GM23338 (cell line): ENCODE measurements at regions not wholly inside any gene's neighbourhood (a gene's known extent, or its start where the extent isn't known, plus 50 kb on each side); places are given as distances from the start of the nearest gene placed in this dataset.

Experiments used
- ATAC-seq: fragments of 200-7000 bp; cut with Tn5 transposase; 3 replicates; pipeline ENCODE4 v1.9.1; 2020
- DNase-seq: peaks from one replicate; pipeline ENCODE4 v3.0.0-alpha.2; 2015; ENCODE audit warnings: low spot score
- H2AFZ ChIP-seq: fragments of 200-600 bp; sonication (generic); 2 replicates; pipeline ENCODE4 v1.8.0; 2016; ENCODE audit warnings: antibody characterized with exemption, mild to moderate bottlenecking, moderate library complexity
- H3F3A ChIP-seq: fragments of 200-600 bp; sonication (generic); replicated peaks from 2 replicates; pipeline ENCODE4 v1.8.0; 2017; ENCODE audit warnings: antibody characterized with exemption, mixed run types, low read depth
- H3K27ac ChIP-seq: fragments of 200-600 bp; sonication (generic); 2 replicates; pipeline ENCODE4 v1.6.1; 2016; ENCODE audit warnings: low read depth
- H3K27me3 ChIP-seq: fragments of 200-600 bp; sonication (generic); 2 replicates; pipeline ENCODE4 v1.8.0; 2016; ENCODE audit warnings: mild to moderate bottlenecking, mixed run types, moderate library complexity; ENCODE audit not compliant: insufficient read depth
- H3K36me3 ChIP-seq: fragments of 200-600 bp; sonication (generic); 2 replicates; pipeline ENCODE4 v1.8.0; 2016; ENCODE audit warnings: mild to moderate bottlenecking; ENCODE audit not compliant: insufficient read depth
- H3K4me1 ChIP-seq: fragments of 200-600 bp; sonication (generic); 2 replicates; pipeline ENCODE4 v1.8.0; 2016; ENCODE audit warnings: mild to moderate bottlenecking, moderate library complexity; ENCODE audit not compliant: insufficient read depth
- H3K4me2 ChIP-seq: fragments of 200-600 bp; sonication (generic); 2 replicates; pipeline ENCODE4 v1.7.1; 2017; ENCODE audit warnings: mixed run types
- H3K4me3 ChIP-seq: fragments of 200-600 bp; sonication (generic); 2 replicates; pipeline ENCODE4 v1.6.1; 2016; ENCODE audit warnings: mixed run types
- H3K79me2 ChIP-seq: fragments of 200-600 bp; sonication (generic); replicated peaks from 2 replicates; pipeline ENCODE4 v1.8.0; 2017; ENCODE audit warnings: mild to moderate bottlenecking; ENCODE audit not compliant: insufficient read depth
- H3K9me2 ChIP-seq: fragments of 200-600 bp; sonication (generic); 2 replicates; pipeline ENCODE4 v1.8.0; 2017; ENCODE audit not compliant: insufficient read depth
- H4K20me1 ChIP-seq: fragments of 200-600 bp; sonication (generic); replicated peaks from 2 replicates; pipeline ENCODE4 v1.8.0; 2017; ENCODE audit warnings: mild to moderate bottlenecking; ENCODE audit not compliant: insufficient read depth
- H3K27ac Mint-ChIP-seq: 2 replicates; pipeline ENCODE4 v1.8.0; 2020; ENCODE audit warnings: inconsistent platforms, mild to moderate bottlenecking, moderate library complexity, mixed read lengths
- H3K27me3 Mint-ChIP-seq: 3 replicates; pipeline ENCODE4 v1.8.0; 2022; ENCODE audit warnings: low read depth, mild to moderate bottlenecking, moderate library complexity, mixed read lengths, inconsistent platforms; ENCODE audit not compliant: insufficient read depth, poor library complexity
- H3K36me3 Mint-ChIP-seq: 3 replicates; pipeline ENCODE4 v1.8.0; 2021; ENCODE audit warnings: low read depth, mild to moderate bottlenecking, inconsistent platforms, moderate library complexity, mixed read lengths
- H3K4me1 Mint-ChIP-seq: 3 replicates; pipeline ENCODE4 v1.8.0; 2020; ENCODE audit warnings: mild to moderate bottlenecking, inconsistent platforms, mixed read lengths
- H3K4me3 Mint-ChIP-seq: 3 replicates; pipeline ENCODE4 v1.8.0; 2021; ENCODE audit warnings: moderate library complexity, mild to moderate bottlenecking, inconsistent platforms, mixed read lengths
- H3K9me3 Mint-ChIP-seq: 3 replicates; pipeline ENCODE4 v1.8.0; 2020; ENCODE audit warnings: moderate library complexity, mild to moderate bottlenecking, inconsistent platforms, mixed read lengths
- CREB1 ChIP-seq: fragments of 250-450 bp; sonication (Bioruptor Pico); IDR thresholded peaks from 2 replicates; pipeline ENCODE4 v1.5.0; 2020; ENCODE audit warnings: low read depth, mild to moderate bottlenecking, moderate library complexity
- CTCF ChIP-seq, 2 experiments: fragments of 200-600 bp in 1 of 2; sonication (generic) in 1 of 2; conservative IDR thresholded peaks; 2 replicates each; pipeline versions ENCODE4 v1.5.1 to v1.6.1; 2016 to 2017; ENCODE audit warnings: antibody characterized with exemption in 2 of 2, low read depth in 2 of 2, mild to moderate bottlenecking in 2 of 2, moderate library complexity in 1 of 2
- ETS1 ChIP-seq: IDR thresholded peaks from 2 replicates; pipeline ENCODE4 v1.6.1; 2016; ENCODE audit warnings: antibody characterized with exemption
- EZH2 ChIP-seq: fragments of 200-600 bp; sonication (generic); IDR thresholded peaks from one replicate; pipeline ENCODE4 v1.8.0; 2017; ENCODE audit warnings: antibody characterized with exemption, mild to moderate bottlenecking, low read depth; ENCODE audit not compliant: unreplicated experiment
- EZH2phosphoT487 ChIP-seq: fragments of 200-600 bp; sonication (generic); IDR thresholded peaks from one replicate; pipeline ENCODE4 v1.8.1; 2018; ENCODE audit warnings: antibody characterized with exemption; ENCODE audit not compliant: unreplicated experiment
- JUNB ChIP-seq: IDR thresholded peaks from one replicate; pipeline ENCODE4 v1.6.1; 2016; ENCODE audit warnings: antibody characterized with exemption; ENCODE audit not compliant: unreplicated experiment
- NANOG ChIP-seq: IDR thresholded peaks from 2 replicates; pipeline ENCODE4 v1.6.1; 2016; ENCODE audit warnings: antibody characterized with exemption, borderline replicate concordance
- POLR2AphosphoS5 ChIP-seq: IDR thresholded peaks from 2 replicates; pipeline ENCODE4 v1.6.1; 2016; ENCODE audit warnings: antibody characterized with exemption, low read depth
- REST ChIP-seq: IDR thresholded peaks from one replicate; pipeline ENCODE4 v1.6.1; 2018; ENCODE audit warnings: antibody characterized with exemption; ENCODE audit not compliant: unreplicated experiment
- STAT1 ChIP-seq: IDR thresholded peaks from one replicate; pipeline ENCODE4 v1.6.1; 2016; ENCODE audit warnings: antibody characterized with exemption; ENCODE audit not compliant: unreplicated experiment
- ZNF114 ChIP-seq: fragments of 250-450 bp; sonication (Bioruptor Pico); IDR thresholded peaks from 2 replicates; pipeline ENCODE4 v1.5.0; 2020; ENCODE audit warnings: mild to moderate bottlenecking, moderate library complexity
- ZNF331 ChIP-seq: fragments of 250-450 bp; sonication (Bioruptor Pico); IDR thresholded peaks from 2 replicates; pipeline ENCODE4 v1.5.0; 2020; ENCODE audit warnings: low read depth, mild to moderate bottlenecking, moderate library complexity
- ZNF462 ChIP-seq: fragments of 250-450 bp; sonication (Bioruptor Pico); IDR thresholded peaks from 2 replicates; pipeline ENCODE4 v1.5.0; 2020; ENCODE audit warnings: mild to moderate bottlenecking, moderate library complexity

GRCh38 chr12:76690921-76691700 is 72.8 kb upstream of the ZDHHC17 start:
- Mint-ChIP-seq H3K36me3 (no peaks in the 10 kb centered on the region), H3K27ac (no peak overlapping the region), H3K27me3 (peaks cover 2% of the 10 kb centered on the region), H3K9me3 (no peaks in the 10 kb centered on the region), H3K4me3 (no peak overlapping the region), H3K4me1 (peaks cover 17% of the 10 kb centered on the region)
- Histone ChIP-seq H3K4me2 (no peak overlapping the region), H3K27me3 (no peaks in the 10 kb centered on the region), H3K4me3 (no peak overlapping the region), H3K79me2 (no peaks in the 10 kb centered on the region), H2AFZ (no peak overlapping the region), H3K9me2 (no peaks in the 10 kb centered on the region), H4K20me1 (no peaks in the 10 kb centered on the region), H3K27ac (no peak overlapping the region), H3F3A (no peaks in the 10 kb centered on the region), H3K36me3 (no peaks in the 10 kb centered on the region), H3K4me1 (peaks cover 15% of the 10 kb centered on the region)
- ATAC-seq (no peak), DNase-seq (no peak)
- no peak for TF ChIP-seq EZH2phosphoT487
- TF ChIP-seq ZNF114 (CRISPR knock-in tag), result no peak
- TF ChIP-seq POLR2AphosphoS5, result no peak
- TF ChIP-seq JUNB, result no peak
- no peak for TF ChIP-seq ETS1
- TF ChIP-seq STAT1, result no peak
- TF ChIP-seq ZNF331, result no peak
- no peak for TF ChIP-seq REST
- no peak for TF ChIP-seq NANOG
- no peak for TF ChIP-seq CTCF (conservative IDR thresholded peaks at IDR 0.05; ENCODE audit: low read depth in 2 of 2)
- TF ChIP-seq EZH2, result no peak
- no peak for TF ChIP-seq CREB1
- no peak for TF ChIP-seq ZNF462 (CRISPR knock-in tag)
